Upper lobe of right lung (tissue), 1 donor: ENCODE measurements at regions not wholly inside any gene's neighbourhood (a gene's known extent, or its start where the extent isn't known, plus 50 kb on each side); places are given as distances from the start of the nearest gene placed in this dataset.

ENCODE experiments used
- ATAC-seq: fragments of 200-7000 bp; cut with Tn5 transposase; one replicate; pipeline ENCODE4 v1.9.1; 2020; ENCODE audit warnings: mild to moderate bottlenecking, moderate library complexity
- DNase-seq: peaks from one replicate; pipeline ENCODE4 v3.0.0-alpha.2; 2020
- H3K27ac ChIP-seq: fragments of 200-600 bp; one replicate; pipeline ENCODE4 v1.8.0; 2022
- H3K27me3 ChIP-seq: fragments of 200-600 bp; one replicate; pipeline ENCODE4 v1.8.0; 2022; ENCODE audit warnings: mild to moderate bottlenecking
- H3K36me3 ChIP-seq: fragments of 200-600 bp; one replicate; pipeline ENCODE4 v1.8.0; 2022
- H3K4me1 ChIP-seq: fragments of 200-600 bp; one replicate; pipeline ENCODE4 v1.8.0; 2022
- H3K4me3 ChIP-seq: fragments of 200-600 bp; one replicate; pipeline ENCODE4 v1.8.0; 2022; ENCODE audit warnings: mild to moderate bottlenecking
- H3K9me3 ChIP-seq: fragments of 200-600 bp; one replicate; pipeline ENCODE4 v1.8.0; 2022
- intact Hi-C: fragments of 100-400 bp; cut with DNase I; formaldehyde crosslinking; loops from one replicate; pipeline ENCODE4 v1.11.0; 2022
- TF ChIP-seq, protein P1 (sequence below): fragments of 200-600 bp; IDR thresholded peaks from one replicate; pipeline ENCODE4 v1.8.0; 2022; ENCODE audit warnings: antibody characterized with exemption
- donor health status: DM: no; HTN: yes; CAD: no; lungs with severe emphysema.

- TF ChIP-seq, protein P1, sequence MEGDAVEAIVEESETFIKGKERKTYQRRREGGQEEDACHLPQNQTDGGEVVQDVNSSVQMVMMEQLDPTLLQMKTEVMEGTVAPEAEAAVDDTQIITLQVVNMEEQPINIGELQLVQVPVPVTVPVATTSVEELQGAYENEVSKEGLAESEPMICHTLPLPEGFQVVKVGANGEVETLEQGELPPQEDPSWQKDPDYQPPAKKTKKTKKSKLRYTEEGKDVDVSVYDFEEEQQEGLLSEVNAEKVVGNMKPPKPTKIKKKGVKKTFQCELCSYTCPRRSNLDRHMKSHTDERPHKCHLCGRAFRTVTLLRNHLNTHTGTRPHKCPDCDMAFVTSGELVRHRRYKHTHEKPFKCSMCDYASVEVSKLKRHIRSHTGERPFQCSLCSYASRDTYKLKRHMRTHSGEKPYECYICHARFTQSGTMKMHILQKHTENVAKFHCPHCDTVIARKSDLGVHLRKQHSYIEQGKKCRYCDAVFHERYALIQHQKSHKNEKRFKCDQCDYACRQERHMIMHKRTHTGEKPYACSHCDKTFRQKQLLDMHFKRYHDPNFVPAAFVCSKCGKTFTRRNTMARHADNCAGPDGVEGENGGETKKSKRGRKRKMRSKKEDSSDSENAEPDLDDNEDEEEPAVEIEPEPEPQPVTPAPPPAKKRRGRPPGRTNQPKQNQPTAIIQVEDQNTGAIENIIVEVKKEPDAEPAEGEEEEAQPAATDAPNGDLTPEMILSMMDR: no peak
- intact Hi-C loops: no loop called here
- no peaks in the 10 kb centered on the region for H3K27me3 ChIP-seq
- no peaks in the 10 kb centered on the region for H3K36me3 ChIP-seq
- no peak overlapping the region for H3K27ac ChIP-seq
- no peaks in the 10 kb centered on the region for H3K4me1 ChIP-seq
- H3K9me3 ChIP-seq: no peaks in the 10 kb centered on the region
- no peak overlapping the region for H3K4me3 ChIP-seq
- DNase-seq: no peak
- peak; percentile 52 for ATAC-seq
Measured at GRCh38 chr4:146124023-146124680, 51.4 kb upstream of the LSM6 start.

- no peak overlapping the region for H3K4me3 ChIP-seq
- TF ChIP-seq, protein P1: no peak
- no peaks in the 10 kb centered on the region for H3K9me3 ChIP-seq
- intact Hi-C loops: no loop called here
- H3K36me3 ChIP-seq: no peaks in the 10 kb centered on the region
- H3K27ac ChIP-seq: no peak overlapping the region
- ATAC-seq (no peak), DNase-seq (no peak)
- H3K27me3 ChIP-seq: no peaks in the 10 kb centered on the region
- no peaks in the 10 kb centered on the region for H3K4me1 ChIP-seq
Measured at GRCh38 chr4:146123231-146123630, 52.3 kb upstream of the LSM6 start.

- Histone ChIP-seq H3K9me3 (no peaks in the 10 kb centered on the region), H3K27ac (no peak overlapping the region), H3K4me3 (no peak overlapping the region), H3K36me3 (no peaks in the 10 kb centered on the region), H3K4me1 (no peaks in the 10 kb centered on the region), H3K27me3 (no peaks in the 10 kb centered on the region)
- DNase-seq (no peak), ATAC-seq (no peak)
- intact Hi-C loops: no loop called here
- TF ChIP-seq, protein P1: no peak
Measured at GRCh38 chr4:146122398-146122797, 53.1 kb upstream of the LSM6 start.

DNA sequence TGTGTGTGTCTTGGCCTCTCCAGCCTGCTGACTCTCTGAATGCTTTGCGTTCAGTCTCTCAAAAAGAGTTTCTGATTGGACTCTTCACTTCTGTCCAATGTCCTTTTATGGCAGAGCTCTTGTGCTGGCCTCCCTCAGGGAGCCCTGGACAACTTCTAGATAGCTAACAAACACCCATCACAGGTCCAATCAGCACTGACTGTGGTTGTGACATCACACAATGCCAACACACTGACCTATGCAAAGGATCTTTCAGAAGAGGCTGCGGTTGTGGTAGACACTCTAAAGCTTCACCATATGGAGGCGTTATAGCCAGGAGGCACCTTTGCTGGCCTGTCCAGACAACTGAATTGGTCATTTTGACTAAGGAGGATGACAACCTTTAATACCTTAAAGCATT is 53.8 kb upstream of the LSM6 start:
- intact Hi-C loops: no loop called here
- Histone ChIP-seq H3K27ac (no peak overlapping the region), H3K4me1 (no peaks in the 10 kb centered on the region), H3K9me3 (no peaks in the 10 kb centered on the region), H3K27me3 (no peaks in the 10 kb centered on the region), H3K36me3 (no peaks in the 10 kb centered on the region), H3K4me3 (no peak overlapping the region)
- DNase-seq: no peak
- TF ChIP-seq, protein P1: no peak
- ATAC-seq: no peak

GRCh38 chr4:146119845-146120404 is 55.6 kb upstream of the LSM6 start:
- Histone ChIP-seq H3K27me3 (no peaks in the 10 kb centered on the region), H3K9me3 (no peaks in the 10 kb centered on the region), H3K4me1 (no peaks in the 10 kb centered on the region), H3K36me3 (no peaks in the 10 kb centered on the region), H3K27ac (no peak overlapping the region), H3K4me3 (no peak overlapping the region)
- DNase-seq: no peak
- TF ChIP-seq, protein P1: no peak
- intact Hi-C loops: no loop called here
- no peak for ATAC-seq
